GM19455 (cell line): ENCODE measurements at regions not wholly inside any gene's neighbourhood (a gene's known extent, or its start where the extent isn't known, plus 50 kb on each side); places are given as distances from the start of the nearest gene placed in this dataset.

Experiments used
- ATAC-seq: cut with Tn5 transposase; IDR thresholded peaks from one replicate; pipeline ENCODE4 v1.9.1; 2021; ENCODE audit not compliant: unreplicated experiment

DNA sequence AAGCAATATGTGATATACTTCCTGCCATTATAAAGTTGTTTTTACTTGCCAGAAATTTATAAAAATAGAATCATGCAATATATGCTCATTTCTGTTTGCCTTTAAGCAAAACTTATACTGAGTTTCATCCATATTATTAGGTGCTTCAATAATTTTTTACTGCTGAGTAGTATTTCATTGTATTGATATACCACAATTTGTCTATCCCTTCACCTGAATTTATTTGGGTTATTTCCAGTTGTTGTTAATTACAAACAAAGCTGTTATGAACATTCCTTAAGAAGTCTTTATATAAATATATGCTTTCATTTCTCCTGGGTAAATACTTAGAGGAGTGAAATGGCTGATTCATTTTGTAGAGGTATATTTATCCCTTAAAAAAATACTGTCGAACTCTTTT is 864.1 kb downstream of the HACE1 start:
- no peak for ATAC-seq

DNA sequence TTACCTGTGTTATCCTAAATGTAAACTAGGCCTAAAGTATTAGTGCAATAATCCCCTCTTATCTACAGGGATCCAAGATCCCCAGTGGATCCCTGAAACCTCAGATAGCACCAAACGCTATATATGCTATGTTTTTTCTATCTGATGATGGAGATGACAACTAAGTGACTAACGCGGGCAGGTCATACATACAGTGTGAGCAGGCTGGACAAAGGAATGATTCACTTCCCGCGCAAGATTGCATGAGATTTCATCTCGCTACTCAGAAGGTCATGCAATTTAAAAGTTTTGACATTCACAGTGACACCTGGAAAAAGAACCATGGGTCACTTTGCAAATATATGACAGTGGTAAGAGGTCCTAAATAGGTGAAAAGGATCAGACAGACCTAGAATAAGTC is 875.9 kb downstream of the HACE1 start:
- ATAC-seq = no peak

DNA sequence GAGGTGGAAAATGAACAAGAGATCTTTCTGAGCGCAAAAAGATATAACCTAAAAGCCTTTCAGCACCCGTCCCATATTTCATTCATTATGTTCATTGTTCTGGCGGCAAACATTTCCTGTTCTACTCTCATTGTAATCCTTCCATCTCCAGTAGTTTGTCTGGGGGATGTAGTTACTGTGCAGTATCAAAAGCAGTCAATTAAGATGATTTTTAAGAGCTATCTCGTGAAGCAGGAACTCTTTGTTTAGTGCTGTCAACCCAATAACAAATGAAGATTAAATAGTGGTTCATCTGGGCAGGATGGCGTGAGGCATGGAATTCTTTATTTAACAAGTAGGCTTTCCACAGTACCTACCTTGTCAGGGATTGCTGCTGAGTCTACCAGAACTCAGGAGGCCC is 876.7 kb downstream of the HACE1 start:
- ATAC-seq = no peak

DNA sequence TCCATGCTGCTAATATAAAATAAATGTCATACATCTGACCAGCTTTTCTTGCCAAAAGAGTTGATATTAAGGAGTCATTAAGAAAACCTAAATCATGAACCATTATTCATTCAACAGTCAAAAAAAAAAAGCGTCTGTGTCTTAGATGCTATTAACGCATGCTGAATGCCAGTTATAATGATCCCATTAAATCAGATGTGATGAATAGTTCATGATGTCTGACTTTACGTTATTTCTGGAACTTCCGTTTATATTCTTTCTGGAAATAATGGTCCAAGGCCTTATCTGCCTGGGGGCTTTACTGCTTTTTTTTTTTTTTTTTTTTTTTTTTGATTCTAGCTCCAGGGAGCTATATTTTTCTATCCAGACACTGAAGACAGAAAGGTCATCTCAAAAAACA is 877.1 kb downstream of the HACE1 start:
- no peak for ATAC-seq

GRCh38 chr6:103979308-103979707 is 880.4 kb downstream of the HACE1 start:
- ATAC-seq = no peak

GRCh38 chr6:103937389-103937788 is 922.3 kb downstream of the HACE1 start:
- no peak for ATAC-seq

GRCh38 chr6:103925317-103925716 is 934.4 kb downstream of the HACE1 start:
- ATAC-seq = no peak

DNA sequence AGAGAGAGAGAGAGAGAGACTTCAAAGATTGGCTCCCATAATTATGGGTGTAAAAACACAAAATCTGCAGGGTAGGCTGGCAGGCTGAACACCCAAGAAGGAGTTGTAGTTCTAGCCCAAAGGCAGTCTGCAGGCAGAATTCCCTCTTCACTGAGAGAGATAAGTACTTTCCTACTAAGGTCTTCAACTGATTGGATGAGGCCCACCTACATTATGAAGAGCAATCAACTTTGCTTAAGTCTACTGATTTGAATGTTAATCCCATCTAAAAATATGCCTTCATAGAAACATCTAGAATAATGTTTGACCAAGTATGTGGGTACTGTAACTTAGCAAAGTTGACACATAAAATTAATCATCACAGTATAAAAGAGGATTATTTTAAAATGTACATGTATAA is 949.7 kb downstream of the HACE1 start:
- no peak for ATAC-seq

DNA sequence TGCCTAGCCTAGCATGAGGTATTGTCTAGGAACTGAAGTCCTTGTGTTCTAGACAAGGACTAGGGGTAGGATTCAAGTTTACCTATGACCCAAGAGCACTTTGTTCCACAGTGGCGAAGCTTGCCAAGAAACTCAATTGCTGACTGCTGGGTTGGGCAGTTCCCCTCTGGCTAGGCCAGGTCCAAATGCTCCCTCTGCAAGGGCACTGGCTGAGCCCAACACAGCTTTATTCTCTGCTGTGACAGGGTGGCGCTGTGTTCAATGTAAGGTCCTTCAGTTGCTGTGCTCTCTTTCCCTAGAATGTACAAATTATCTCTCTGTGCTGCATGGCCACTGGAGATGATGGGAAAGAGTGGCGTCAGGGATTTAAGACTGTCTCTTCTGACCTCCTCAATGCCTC is 950.8 kb downstream of the HACE1 start:
- no peak for ATAC-seq

GRCh38 chr6:103895136-103895535 is 964.6 kb downstream of the HACE1 start:
- ATAC-seq = no peak

- no peak for ATAC-seq
These were observed 966.6 kb downstream of the HACE1 start for GRCh38 chr6:103893141-103893581.

- no peak for ATAC-seq
These were observed 972.8 kb downstream of the HACE1 start for GRCh38 chr6:103886951-103887350.

- ATAC-seq = no peak
These were observed 974.3 kb downstream of the HACE1 start for GRCh38 chr6:103885446-103885845.

GRCh38 chr6:103879800-103880199 is 979.9 kb downstream of the HACE1 start:
- no peak for ATAC-seq

DNA sequence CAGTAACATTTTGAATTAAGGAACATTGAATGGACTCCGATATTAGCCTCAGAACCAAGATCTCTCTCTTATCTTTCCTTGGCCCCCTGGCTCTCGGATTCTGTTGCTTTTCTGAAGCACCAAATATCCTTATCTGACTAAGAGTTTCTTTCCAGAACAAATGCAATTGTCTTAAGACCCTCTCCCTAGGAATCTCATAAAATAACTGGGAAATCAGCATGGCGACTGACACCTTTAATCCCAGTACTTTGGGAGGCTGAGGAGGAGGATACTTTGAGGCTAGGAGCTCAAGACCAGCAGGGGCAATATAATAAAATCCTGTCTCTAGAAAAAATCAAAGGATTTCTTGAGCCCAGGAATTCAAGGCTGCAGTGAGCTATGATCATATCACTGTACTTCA is 984.5 kb downstream of the HACE1 start:
- no peak for ATAC-seq

GRCh38 chr6:103874575-103874974 is 985.1 kb downstream of the HACE1 start:
- no peak for ATAC-seq

DNA sequence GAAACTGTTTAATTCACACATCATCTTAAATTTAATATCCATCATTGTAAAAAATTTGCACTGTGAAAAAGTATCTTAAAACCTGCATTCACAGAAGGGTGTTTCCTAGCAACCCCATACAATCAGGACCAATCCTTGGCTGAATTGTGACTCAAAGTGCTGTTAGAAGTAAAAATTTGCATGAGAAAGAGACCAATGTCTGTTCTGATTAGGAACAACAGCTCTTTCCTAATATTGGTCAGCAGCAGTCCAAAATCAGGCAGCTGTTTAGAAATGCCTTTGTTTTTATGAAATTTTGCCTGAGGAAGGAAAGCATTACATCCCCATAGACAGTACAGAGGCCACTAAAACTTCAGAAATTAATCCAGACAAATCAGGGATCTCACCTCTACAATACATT is 987.0 kb downstream of the HACE1 start:
- no peak for ATAC-seq

- ATAC-seq = no peak
These were observed 987.5 kb downstream of the HACE1 start for GRCh38 chr6:103872233-103872632.

DNA sequence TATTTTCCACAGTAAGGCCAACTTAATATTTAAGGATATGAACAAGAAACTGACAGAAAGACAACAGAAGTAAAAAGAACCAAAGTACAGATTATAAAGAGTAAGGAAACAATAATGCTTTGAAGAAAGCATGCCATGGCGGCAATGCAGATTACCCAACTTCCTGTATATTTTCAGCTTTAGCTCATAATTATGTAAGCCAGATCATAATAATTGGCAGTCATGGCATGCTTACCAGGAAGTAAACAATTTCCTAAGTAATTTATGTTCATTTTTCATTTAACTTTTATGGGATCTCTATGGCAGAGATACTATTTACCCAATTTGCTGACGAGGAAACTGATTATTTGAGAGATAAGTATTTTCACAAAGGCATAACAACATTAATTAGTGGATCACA is 988.7 kb downstream of the HACE1 start:
- no peak for ATAC-seq

DNA sequence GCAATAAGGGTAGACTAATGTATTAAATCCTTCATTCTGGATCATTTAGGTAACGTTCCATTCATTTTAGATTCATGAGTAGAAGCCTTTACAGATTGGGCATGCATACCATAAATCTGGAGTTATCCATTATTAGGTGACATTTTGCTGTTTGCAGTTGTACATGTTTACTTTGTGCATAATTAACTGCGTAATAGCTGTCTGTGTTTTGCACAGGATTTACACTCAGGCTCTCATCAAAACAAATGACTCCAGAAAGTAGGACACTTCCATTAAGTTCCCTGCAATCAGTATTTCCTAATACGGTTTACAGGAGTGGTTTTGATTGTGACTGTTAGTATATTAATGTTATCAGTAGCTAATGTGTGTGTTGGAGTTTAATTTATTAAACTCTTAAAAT is 997.4 kb downstream of the HACE1 start:
- ATAC-seq = no peak

DNA sequence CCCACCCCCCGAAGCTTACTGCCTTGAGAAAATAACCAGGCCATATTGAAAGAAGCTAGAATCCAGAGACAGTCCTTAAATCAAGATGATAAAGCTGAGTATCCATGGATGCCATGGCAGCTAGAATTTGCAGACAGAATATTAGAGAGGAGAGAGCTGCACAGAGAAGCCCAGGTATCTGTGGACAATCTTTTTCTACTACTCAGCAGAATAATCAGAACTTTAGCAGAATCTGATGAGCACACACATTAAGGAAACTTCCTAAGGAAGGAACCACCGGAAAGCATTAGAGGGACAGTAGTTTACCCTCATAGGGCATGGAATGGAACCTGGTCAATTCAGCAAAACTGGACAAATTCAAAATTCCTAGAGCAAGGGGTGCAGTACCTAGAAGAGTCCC is 1001.7 kb downstream of the HACE1 start:
- no peak for ATAC-seq

DNA sequence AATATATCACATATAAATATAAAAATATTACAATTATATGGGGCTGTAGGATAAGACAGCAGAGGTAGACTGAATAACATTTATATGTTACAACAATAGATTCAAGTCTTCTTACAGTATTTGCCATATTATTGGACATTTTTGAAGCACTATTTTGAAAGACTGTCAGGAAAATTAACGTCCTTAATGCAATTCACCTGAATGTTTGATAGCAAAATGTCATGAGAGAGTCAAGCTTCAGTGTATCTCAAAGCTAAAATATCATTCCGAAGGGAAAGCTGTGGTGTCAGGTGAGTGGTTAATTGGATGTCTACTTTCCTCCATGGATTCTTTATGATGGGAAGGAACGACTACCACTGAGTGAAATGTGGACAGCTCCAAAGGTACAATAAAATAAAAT is 1004.0 kb downstream of the HACE1 start:
- ATAC-seq = no peak

GRCh38 chr6:103854059-103854458 is 1005.7 kb downstream of the HACE1 start:
- ATAC-seq = no peak

DNA sequence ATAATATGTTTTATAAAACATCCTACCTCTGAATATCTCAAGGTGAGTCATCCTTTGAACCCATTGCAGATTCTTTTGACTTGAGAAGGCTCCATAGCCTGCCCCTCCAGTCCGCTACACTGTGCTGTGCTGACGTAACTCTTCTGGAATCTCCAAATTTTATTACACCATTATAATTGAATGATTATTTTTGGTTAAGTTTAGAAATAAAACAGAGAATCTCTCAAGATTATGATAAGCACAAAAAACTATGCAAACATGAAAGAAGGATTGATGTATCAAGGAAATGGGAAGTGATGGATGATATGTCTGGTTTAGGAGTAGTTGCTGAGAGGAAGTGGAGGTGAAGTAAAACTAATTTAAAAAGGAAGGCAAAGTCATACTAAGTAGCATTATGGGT is 1021.3 kb downstream of the HACE1 start:
- ATAC-seq = no peak
